ENCODE measurements at regions not wholly inside any gene's neighbourhood (a gene's known extent, or its start where the extent isn't known, plus 50 kb on each side); places are given as distances from the start of the nearest gene placed in this dataset.

- TF ChIP-seq CTCF (IDR thresholded peaks at IDR 0.05; ENCODE audit: insufficient read depth, low read length, poor library complexity, severe bottlenecking) (no peak), EZH2phosphoT487 (conservative IDR thresholded peaks at IDR 0.05; ENCODE audit: low read length) (no peak)
Measured at GRCh38 chr2:129056309-129056958, 737.8 kb upstream of the HS6ST1 start.
